ENCODE measurements at regions not wholly inside any gene's neighbourhood (a gene's known extent, or its start where the extent isn't known, plus 50 kb on each side); places are given as distances from the start of the nearest gene placed in this dataset.

GRCh38 chr6:145305670-145306069 is 429.6 kb downstream of the EPM2A start:
- Histone ChIP-seq H2BK120ac (ENCODE audit: low read depth, low read length, poor library complexity, severe bottlenecking) (no peak overlapping the region), H3K23me2 (ENCODE audit: insufficient read length, low read depth, low read length, poor library complexity, severe bottlenecking) (no peaks in the 10 kb centered on the region), H2AFZ (ENCODE audit: low read length) (no peak overlapping the region), H4K8ac (replicated peaks; ENCODE audit: insufficient read length, low read depth, low read length) (no peak overlapping the region), H3K4me1 (ENCODE audit: insufficient read depth, low read length) (no peaks in the 10 kb centered on the region), H3K18ac (ENCODE audit: insufficient read length, low read depth, low read length) (no peak overlapping the region), H3K14ac (ENCODE audit: insufficient read depth, low read length) (no peak overlapping the region), H2AK5ac (ENCODE audit: insufficient read length, low read length) (no peak overlapping the region), H3K23ac (ENCODE audit: insufficient read length, low read depth, low read length) (no peak overlapping the region), H3K79me1 (ENCODE audit: insufficient read depth, low read depth, low read length, poor library complexity, severe bottlenecking) (no peaks in the 10 kb centered on the region), H2BK15ac (ENCODE audit: low read depth, low read length) (no peak overlapping the region), H4K20me1 (ENCODE audit: control insufficient read depth, insufficient read depth, insufficient read length) (no peaks in the 10 kb centered on the region), H3K4me2 (ENCODE audit: insufficient read depth, insufficient read length, low read length) (no peak overlapping the region), H4K5ac (ENCODE audit: insufficient read length, low read depth, low read length) (no peak overlapping the region), H3K9ac (ENCODE audit: extremely low read depth, insufficient read length, low read length) (no peak overlapping the region), H3K27ac (ENCODE audit: insufficient read length, low read depth, low read length) (no peak overlapping the region), H3K56ac (ENCODE audit: insufficient read length, low read depth, low read length) (no peak overlapping the region), H4K91ac (ENCODE audit: insufficient read length, low read depth, low read length) (no peak overlapping the region), H3K79me2 (ENCODE audit: insufficient read depth, low read length) (no peaks in the 10 kb centered on the region), H3T11ph (ENCODE audit: low read length) (no peak overlapping the region), H3K4ac (ENCODE audit: low read depth, low read length) (no peak overlapping the region), H3K9me3 (ENCODE audit: control insufficient read depth, low read depth, low read length) (no peaks in the 10 kb centered on the region), H2BK5ac (ENCODE audit: insufficient read length, low read length) (no peak overlapping the region), H2BK12ac (ENCODE audit: insufficient read length, low read depth, low read length) (no peak overlapping the region), H2BK20ac (ENCODE audit: low read depth, low read length, poor library complexity, severe bottlenecking) (no peak overlapping the region), H3K27me3 (ENCODE audit: insufficient read depth, low read length) (no peaks in the 10 kb centered on the region)
- WGBS (ENCODE audit: extremely low coverage, insufficient read length, low lambda C conversion rate) = no CpG with 5 or more reads among the region's 1 CpG
- no peaks in the 10 kb centered on the region for H3K9me3 Mint-ChIP-seq
- H3K27ac Mint-ChIP-seq = no peak overlapping the region
- no peak for DNase-seq
- H3K36me3 Mint-ChIP-seq (ENCODE audit: insufficient read depth in 1 of 3, low read depth in 3 of 3) = no peaks in the 10 kb centered on the region
- no peaks in the 10 kb centered on the region for H3K4me1 Mint-ChIP-seq
- no peak overlapping the region for H3K4me3 Mint-ChIP-seq
- TF ChIP-seq, protein P1, sequence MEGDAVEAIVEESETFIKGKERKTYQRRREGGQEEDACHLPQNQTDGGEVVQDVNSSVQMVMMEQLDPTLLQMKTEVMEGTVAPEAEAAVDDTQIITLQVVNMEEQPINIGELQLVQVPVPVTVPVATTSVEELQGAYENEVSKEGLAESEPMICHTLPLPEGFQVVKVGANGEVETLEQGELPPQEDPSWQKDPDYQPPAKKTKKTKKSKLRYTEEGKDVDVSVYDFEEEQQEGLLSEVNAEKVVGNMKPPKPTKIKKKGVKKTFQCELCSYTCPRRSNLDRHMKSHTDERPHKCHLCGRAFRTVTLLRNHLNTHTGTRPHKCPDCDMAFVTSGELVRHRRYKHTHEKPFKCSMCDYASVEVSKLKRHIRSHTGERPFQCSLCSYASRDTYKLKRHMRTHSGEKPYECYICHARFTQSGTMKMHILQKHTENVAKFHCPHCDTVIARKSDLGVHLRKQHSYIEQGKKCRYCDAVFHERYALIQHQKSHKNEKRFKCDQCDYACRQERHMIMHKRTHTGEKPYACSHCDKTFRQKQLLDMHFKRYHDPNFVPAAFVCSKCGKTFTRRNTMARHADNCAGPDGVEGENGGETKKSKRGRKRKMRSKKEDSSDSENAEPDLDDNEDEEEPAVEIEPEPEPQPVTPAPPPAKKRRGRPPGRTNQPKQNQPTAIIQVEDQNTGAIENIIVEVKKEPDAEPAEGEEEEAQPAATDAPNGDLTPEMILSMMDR (conservative IDR thresholded peaks at IDR 0.05) = no peak
- no peaks in the 10 kb centered on the region for H3K27me3 Mint-ChIP-seq (ENCODE audit: low read depth)

All from H9 (cell line).